Smooth muscle cell (in vitro differentiated cells): ENCODE measurements at regions not wholly inside any gene's neighbourhood (a gene's known extent, or its start where the extent isn't known, plus 50 kb on each side); places are given as distances from the start of the nearest gene placed in this dataset.

ENCODE experiments used
- DNase-seq: peaks from one replicate; lab custom pipeline; 2025; ENCODE audit not compliant: unreplicated experiment; lab: John Stamatoyannopoulos, UW
- H2AFZ ChIP-seq: fragments of 200-600 bp; sonication (generic); 2 replicates; pipeline ENCODE4 v1.6.0; 2016; ENCODE audit warnings: antibody characterized with exemption, low read depth, mild to moderate bottlenecking
- H3F3A ChIP-seq: fragments of 200-600 bp; sonication (generic); 2 replicates; pipeline ENCODE4 v1.6.0; 2017; ENCODE audit warnings: antibody characterized with exemption, low read depth
- H3K27ac ChIP-seq: fragments of 200-600 bp; sonication (generic); 2 replicates; pipeline ENCODE4 v1.5.1; 2016; ENCODE audit warnings: low read depth, mild to moderate bottlenecking
- H3K27me3 ChIP-seq: fragments of 200-600 bp; sonication (generic); 2 replicates; pipeline ENCODE4 v1.6.1; 2016; ENCODE audit warnings: low read depth, mild to moderate bottlenecking
- H3K36me3 ChIP-seq: fragments of 200-600 bp; sonication (generic); 2 replicates; pipeline ENCODE4 v1.5.1; 2016; ENCODE audit warnings: low read depth
- H3K4me1 ChIP-seq: fragments of 200-600 bp; sonication (generic); 2 replicates; pipeline ENCODE4 v1.5.1; 2016; ENCODE audit warnings: low read depth
- H3K4me2 ChIP-seq: fragments of 200-600 bp; sonication (generic); 2 replicates; pipeline ENCODE4 v1.6.0; 2016; ENCODE audit warnings: mild to moderate bottlenecking
- H3K4me3 ChIP-seq: fragments of 200-600 bp; sonication (generic); 2 replicates; pipeline ENCODE4 v1.5.1; 2016; ENCODE audit warnings: mild to moderate bottlenecking
- H3K79me2 ChIP-seq: fragments of 200-600 bp; sonication (generic); 2 replicates; pipeline ENCODE4 v1.6.0; 2016; ENCODE audit warnings: low read depth, mild to moderate bottlenecking
- H3K9ac ChIP-seq: fragments of 200-600 bp; sonication (generic); 2 replicates; pipeline ENCODE4 v1.6.0; 2016; ENCODE audit warnings: low read depth
- H3K9me3 ChIP-seq: fragments of 200-600 bp; sonication (generic); replicated peaks from 2 replicates; pipeline ENCODE4 v1.5.1; 2016; ENCODE audit warnings: low read depth
- H4K20me1 ChIP-seq: fragments of 200-600 bp; sonication (generic); 2 replicates; pipeline ENCODE4 v1.6.0; 2016; ENCODE audit warnings: low read depth
- CTCF ChIP-seq: fragments of 200-600 bp; sonication (generic); IDR thresholded peaks from 2 replicates; pipeline ENCODE4 v1.5.1; 2017; ENCODE audit warnings: borderline replicate concordance, mild to moderate bottlenecking, antibody characterized with exemption; ENCODE audit not compliant: insufficient read depth, poor library complexity, severe bottlenecking
- WGBS: methylation state at CpG from one replicate; pipeline ENCODE4 v1.1.7; 2016; ENCODE audit warnings: low lambda C conversion rate; 5-methylcytosine and 5-hydroxymethylcytosine counted together

GRCh38 chr9:2378816-2379215 is 242.8 kb upstream of the VLDLR start:
- Histone ChIP-seq H3K27me3 (no peaks in the 10 kb centered on the region), H3K4me3 (no peak overlapping the region), H3K9ac (no peak overlapping the region), H3K4me2 (no peak overlapping the region), H4K20me1 (no peaks in the 10 kb centered on the region), H3K79me2 (no peaks in the 10 kb centered on the region), H3K9me3 (no peaks in the 10 kb centered on the region), H2AFZ (no peak overlapping the region), H3K36me3 (no peaks in the 10 kb centered on the region), H3F3A (no peaks in the 10 kb centered on the region), H3K27ac (no peak overlapping the region), H3K4me1 (no peaks in the 10 kb centered on the region)
- no peak for DNase-seq
- WGBS = 100% methylated on average over 1 of the region's 1 CpG
- no peak for TF ChIP-seq CTCF

GRCh38 chr9:2384741-2385140 is 236.8 kb upstream of the VLDLR start:
- no peak for DNase-seq

GRCh38 chr9:2385746-2386145 is 235.8 kb upstream of the VLDLR start:
- no peaks in the 10 kb centered on the region for H3K36me3 ChIP-seq
- H4K20me1 ChIP-seq = no peaks in the 10 kb centered on the region
- no peaks in the 10 kb centered on the region for H3K4me1 ChIP-seq
- TF ChIP-seq CTCF = no peak
- no peak overlapping the region for H2AFZ ChIP-seq
- no peaks in the 10 kb centered on the region for H3K27me3 ChIP-seq
- no peak overlapping the region for H3K4me3 ChIP-seq
- no peaks in the 10 kb centered on the region for H3K79me2 ChIP-seq
- no peak overlapping the region for H3K9ac ChIP-seq
- H3F3A ChIP-seq = no peaks in the 10 kb centered on the region
- H3K27ac ChIP-seq = no peak overlapping the region
- WGBS = 95% methylated on average over 7 of the region's 7 CpGs
- no peak overlapping the region for H3K4me2 ChIP-seq
- no peaks in the 10 kb centered on the region for H3K9me3 ChIP-seq
- no peak for DNase-seq

More at GRCh38 chr9:2384741-2385140, 236.8 kb upstream of the VLDLR start:
- TF ChIP-seq CTCF = no peak
- H2AFZ ChIP-seq = no peak overlapping the region
- no peaks in the 10 kb centered on the region for H3K27me3 ChIP-seq
- no peaks in the 10 kb centered on the region for H3K36me3 ChIP-seq
- no peaks in the 10 kb centered on the region for H4K20me1 ChIP-seq
- 22% methylated on average over 1 of the region's 1 CpG for WGBS
- no peak overlapping the region for H3K9ac ChIP-seq
- no peaks in the 10 kb centered on the region for H3K9me3 ChIP-seq
- H3F3A ChIP-seq = no peaks in the 10 kb centered on the region
- no peak overlapping the region for H3K4me2 ChIP-seq
- H3K4me1 ChIP-seq = no peaks in the 10 kb centered on the region
- H3K79me2 ChIP-seq = no peaks in the 10 kb centered on the region
- no peak overlapping the region for H3K27ac ChIP-seq
- no peak overlapping the region for H3K4me3 ChIP-seq

- no peaks in the 10 kb centered on the region for H3K36me3 ChIP-seq
- no peak for TF ChIP-seq CTCF
- no peaks in the 10 kb centered on the region for H3F3A ChIP-seq
- H3K27ac ChIP-seq = no peak overlapping the region
- H3K27me3 ChIP-seq = no peaks in the 10 kb centered on the region
- no peaks in the 10 kb centered on the region for H3K79me2 ChIP-seq
- DNase-seq = no peak
- H2AFZ ChIP-seq = no peak overlapping the region
- H3K4me1 ChIP-seq = no peaks in the 10 kb centered on the region
- no peaks in the 10 kb centered on the region for H4K20me1 ChIP-seq
- H3K9ac ChIP-seq = no peak overlapping the region
- no peak overlapping the region for H3K4me3 ChIP-seq
- H3K9me3 ChIP-seq = no peaks in the 10 kb centered on the region
- H3K4me2 ChIP-seq = no peak overlapping the region
These were observed 235.0 kb upstream of the VLDLR start for GRCh38 chr9:2386566-2386965.
